GM21723 (cell line): ENCODE measurements at regions not wholly inside any gene's neighbourhood (a gene's known extent, or its start where the extent isn't known, plus 50 kb on each side); places are given as distances from the start of the nearest gene placed in this dataset.

Source experiments
- ATAC-seq: cut with Tn5 transposase; IDR thresholded peaks from one replicate; pipeline ENCODE4 v1.9.1; 2021; ENCODE audit warnings: mild to moderate bottlenecking, moderate library complexity; ENCODE audit not compliant: unreplicated experiment

DNA sequence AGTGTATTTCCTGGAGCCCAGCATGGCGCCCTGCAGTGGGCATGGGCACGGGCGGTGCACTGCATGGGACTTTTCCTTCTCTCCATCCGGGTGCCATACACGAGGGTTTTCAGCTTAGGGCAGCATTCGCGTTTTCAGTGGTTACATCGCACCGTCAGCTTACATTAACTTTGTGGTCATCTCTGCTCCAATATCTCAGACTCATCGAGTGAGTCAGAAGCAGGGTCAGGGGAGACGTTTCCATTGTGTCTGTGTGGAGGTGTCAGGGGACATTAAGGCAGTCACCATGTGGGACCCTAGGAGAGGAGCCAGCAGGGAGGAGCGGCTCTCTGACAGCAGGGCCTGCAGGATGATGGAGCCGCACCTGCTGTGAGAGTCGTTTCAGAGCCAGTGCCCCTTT lies 541.0 kb downstream of the FGF9 start:
- no peak for ATAC-seq

- ATAC-seq = no peak
Observed at GRCh38 chr13:22212576-22212975, 541.7 kb downstream of the FGF9 start.

DNA sequence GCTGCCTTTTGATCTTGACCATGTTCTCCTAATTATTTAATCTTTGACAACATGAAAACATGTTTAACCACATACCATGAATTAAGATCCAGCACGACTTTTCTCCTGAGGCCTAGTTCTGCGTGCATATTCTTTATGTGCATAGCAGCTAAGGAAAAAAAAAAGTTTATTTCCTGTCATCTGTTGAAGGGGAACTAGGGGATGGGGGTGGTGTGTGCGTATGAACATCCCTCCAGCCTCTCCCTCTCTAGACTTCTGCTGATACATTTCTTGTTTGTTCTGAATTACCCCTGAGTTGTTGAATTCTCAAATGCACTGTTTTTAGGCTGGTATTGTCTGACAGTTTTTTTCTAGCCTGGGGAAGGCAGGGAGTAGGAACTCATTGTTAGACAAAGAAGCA lies 543.3 kb downstream of the FGF9 start:
- no peak for ATAC-seq

GRCh38 chr13:22218797-22219196 lies 547.9 kb downstream of the FGF9 start:
- no peak for ATAC-seq

DNA sequence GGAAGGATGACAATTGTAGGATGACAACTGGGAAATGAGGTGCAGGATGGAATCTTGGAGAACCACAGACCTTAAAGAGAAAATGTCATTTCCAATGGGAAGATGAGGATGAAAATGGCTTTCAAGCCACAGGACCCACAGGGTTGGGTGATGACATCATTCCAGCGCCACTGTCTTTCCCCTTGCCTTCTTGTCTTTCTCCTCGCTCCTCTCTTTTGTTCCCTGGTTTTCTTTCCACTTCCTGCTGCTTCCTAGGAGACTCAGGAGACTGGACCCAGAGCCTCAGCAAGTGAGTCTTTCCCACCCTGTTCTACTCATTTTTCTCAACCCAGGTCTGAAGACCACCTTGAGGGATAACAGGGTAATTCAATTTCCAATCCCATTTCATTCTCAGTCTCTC lies 548.8 kb downstream of the FGF9 start:
- ATAC-seq = no peak

DNA sequence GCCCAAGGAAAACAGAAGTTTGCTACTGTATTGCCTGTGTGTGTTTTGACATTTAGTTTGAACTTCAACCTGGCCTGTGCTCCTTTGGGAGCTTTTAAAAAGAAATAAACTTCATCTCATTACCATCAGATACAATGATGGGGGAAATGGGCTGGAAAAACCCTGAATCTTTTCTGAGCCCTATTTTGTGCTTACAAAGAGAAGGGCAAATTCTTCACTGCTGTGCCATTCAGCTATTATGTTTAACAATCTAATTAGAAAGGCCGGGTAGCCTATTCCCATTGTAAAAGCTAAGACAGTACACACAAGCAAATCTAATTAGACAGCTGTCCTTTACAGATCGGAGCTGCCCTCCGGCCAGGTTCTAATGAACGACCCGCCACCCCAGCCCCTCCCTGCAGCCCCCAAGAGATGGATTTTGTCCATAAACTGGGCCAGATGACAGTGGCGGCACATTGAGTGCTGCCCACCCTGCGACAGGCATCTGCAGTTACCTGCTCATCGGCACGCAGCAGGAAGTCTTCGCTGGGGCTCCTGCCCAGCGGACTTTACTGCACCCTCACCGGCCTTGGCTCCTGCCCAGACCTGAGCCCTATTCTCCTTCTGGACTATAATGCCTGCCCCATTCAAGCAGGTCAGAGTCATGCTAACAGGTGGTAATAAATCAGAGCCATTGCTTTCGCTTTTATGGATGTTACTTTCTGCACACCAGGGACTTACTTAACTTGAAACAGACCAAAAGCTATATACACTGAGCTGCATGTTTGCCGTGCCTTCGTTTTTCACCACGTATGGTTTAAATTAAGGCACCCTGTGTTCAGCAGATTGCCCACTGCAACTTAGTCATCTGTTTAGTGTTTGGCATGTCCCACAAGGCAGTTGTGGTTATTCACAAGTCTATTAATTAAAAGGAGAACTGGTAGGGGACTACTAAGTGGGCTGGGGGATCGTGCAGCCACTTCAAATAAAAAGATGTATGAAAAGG lies 549.6 kb downstream of the FGF9 start:
- no peak for ATAC-seq

DNA sequence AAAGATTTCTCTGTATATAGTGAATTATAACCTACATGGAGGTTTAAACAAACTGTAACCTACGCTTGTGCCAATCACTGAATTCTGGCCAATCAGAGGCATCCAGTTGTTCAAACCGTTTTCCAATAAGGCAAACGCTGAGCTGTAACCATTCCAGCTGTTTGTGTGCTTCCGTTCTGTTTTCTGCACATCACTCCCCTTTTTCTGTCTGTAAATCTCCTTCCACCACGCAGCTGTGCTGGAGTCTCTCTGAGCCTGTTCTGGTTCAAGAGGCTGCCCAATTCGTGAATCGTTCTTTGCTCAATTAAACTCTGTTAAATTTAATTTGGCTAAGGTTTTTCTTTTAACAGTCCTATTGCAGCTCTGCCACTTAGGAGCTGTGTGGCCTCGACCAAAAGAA lies 552.5 kb downstream of the FGF9 start:
- ATAC-seq = no peak

DNA sequence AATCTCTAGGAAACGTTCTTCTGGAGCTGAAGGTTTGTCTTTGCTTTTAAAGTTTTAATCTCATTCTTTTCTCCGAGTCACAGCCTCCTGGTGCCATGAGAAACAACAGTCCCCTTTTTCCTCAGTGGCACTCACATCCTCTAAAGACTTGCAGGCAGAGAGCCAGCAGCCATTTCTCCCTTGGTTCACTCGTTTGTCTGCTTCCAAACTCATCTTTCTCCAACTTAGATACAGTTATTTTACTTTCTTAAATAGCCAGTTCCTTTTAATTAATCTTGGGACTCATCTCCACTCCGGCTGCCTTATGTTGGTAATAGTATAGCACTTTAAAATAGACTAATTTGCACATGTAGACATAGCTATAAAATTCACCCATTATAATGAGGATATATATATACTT lies 555.2 kb downstream of the FGF9 start:
- no peak for ATAC-seq

DNA sequence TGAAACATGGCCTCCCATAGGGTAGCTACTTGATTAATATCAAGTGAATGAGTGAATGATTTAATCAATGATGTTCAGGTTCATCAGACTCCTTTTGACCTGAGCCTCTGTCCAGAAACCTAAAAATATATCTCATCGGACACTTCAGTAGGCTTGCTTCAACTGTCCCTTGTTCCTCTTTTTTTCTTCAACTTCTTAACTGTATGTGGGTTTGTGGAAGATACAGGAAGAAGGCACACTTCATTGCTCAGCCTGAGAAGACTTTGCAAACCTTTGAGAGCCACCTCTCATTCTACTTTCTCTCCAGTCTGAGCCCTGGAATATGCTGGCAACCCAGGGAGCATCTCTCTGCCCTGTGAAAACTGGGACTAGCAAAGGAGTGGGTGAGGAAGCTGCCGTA lies 557.0 kb downstream of the FGF9 start:
- ATAC-seq = no peak

GRCh38 chr13:22229916-22230315 lies 559.0 kb downstream of the FGF9 start:
- no peak for ATAC-seq

DNA sequence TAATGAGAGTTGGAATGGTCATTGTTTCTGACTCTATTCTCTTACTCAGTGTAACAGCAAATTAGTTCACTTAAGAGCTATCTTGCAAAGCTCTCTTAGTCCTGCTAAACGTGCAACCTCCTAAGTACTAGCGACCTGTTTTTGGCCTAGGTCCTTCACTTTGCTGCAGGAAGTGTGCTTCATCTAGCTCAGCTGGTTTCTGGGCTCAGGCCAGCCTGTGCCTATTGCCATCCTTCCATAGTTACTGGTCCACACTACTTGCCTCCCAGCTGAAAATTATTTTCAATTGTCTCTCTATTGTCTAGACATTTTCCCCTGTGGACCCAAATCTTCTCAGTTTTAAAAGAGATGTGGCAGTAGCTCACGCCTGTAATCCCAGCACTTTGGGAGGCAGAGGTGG lies 561.3 kb downstream of the FGF9 start:
- ATAC-seq = no peak

- no peak for ATAC-seq
Observed at GRCh38 chr13:22235285-22235949, 564.5 kb downstream of the FGF9 start.

DNA sequence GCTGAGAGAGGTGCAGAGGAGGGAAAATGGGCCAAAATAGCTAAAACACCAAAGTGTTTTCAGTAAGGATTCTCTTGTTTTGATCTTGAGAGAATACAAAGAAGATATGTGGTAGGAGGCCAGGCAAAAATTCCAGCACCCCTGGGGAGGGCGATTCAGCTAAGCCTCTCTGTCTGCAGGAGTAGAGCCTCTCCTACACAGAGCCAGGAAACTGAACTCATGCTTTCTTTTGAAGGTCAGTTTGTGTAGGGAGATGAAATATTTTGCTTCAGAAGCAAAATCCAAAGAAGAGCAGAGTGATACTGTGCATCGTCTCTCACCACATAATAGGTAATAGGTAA lies 565.0 kb downstream of the FGF9 start:
- no peak for ATAC-seq

DNA sequence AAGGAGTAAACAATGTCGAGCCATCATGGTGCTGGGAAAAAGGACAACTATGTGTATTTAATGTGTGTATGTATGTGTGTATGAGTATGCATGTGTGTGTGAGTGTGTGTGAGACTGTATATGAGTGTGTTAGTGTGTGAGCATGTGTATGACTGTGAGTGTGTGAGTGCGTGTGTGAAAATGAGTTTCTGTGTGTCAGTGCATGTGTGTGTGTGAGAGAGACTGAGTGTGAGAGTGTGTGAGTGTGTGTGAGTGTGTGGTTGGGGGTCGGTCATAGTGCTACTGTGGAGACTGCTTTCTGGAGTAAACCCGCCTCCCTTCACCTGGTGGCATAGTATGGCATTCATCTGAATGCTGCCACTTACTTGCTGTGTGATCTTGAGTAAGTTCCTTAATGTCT lies 567.4 kb downstream of the FGF9 start:
- no peak for ATAC-seq

DNA sequence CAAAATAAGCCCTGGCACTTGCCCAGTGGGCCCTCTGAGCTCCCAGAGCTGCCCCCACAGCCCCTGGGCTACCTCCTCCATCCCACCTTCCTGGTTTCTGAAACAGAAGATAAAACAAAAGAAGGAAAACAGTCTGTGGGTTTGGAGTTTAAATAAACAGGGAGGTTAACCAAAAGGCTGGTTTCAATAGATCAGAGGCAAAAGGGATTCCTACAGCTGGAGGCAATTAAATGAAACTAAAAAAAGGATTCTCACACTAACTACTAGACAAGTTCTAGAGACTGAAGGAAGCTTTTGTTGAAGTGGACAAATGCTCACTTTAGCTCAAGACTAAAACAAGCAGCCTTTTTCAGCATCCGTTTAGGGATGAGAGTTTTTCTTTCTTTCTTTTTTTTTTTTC lies 569.8 kb downstream of the FGF9 start:
- ATAC-seq = no peak

- ATAC-seq = no peak
Observed at GRCh38 chr13:22243469-22244163, 572.7 kb downstream of the FGF9 start.

DNA sequence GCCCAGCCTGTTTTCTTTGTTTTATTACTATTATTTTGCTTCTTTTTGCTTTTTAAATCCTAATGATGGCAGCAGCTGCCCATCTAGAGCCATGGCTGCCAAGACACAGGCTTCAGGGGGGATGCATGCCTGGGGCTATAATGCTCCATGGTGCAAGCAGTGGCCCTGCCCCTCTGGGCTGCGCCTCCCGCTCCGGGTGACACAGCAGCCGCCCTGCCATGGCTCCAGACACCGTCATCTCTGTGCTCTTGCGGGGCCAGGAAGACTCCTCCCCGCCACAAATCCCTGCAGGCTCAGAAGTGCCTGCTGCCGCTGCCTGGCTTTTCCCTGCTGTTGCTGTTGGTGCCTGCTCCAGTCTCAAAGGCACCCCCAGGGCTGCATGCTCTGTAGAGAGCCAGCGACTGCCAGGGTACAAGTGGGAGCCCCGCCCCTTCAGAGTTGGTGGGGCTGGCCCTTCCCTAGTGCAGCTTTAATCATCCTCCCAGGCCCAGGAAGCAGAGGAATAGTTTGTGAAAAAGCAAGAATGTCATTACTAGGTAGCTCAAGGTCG lies 581.5 kb downstream of the FGF9 start:
- no peak for ATAC-seq

GRCh38 chr13:22253107-22253506 lies 582.2 kb downstream of the FGF9 start:
- ATAC-seq = no peak

- no peak for ATAC-seq
Observed at GRCh38 chr13:22256111-22256639, 585.3 kb downstream of the FGF9 start.

DNA sequence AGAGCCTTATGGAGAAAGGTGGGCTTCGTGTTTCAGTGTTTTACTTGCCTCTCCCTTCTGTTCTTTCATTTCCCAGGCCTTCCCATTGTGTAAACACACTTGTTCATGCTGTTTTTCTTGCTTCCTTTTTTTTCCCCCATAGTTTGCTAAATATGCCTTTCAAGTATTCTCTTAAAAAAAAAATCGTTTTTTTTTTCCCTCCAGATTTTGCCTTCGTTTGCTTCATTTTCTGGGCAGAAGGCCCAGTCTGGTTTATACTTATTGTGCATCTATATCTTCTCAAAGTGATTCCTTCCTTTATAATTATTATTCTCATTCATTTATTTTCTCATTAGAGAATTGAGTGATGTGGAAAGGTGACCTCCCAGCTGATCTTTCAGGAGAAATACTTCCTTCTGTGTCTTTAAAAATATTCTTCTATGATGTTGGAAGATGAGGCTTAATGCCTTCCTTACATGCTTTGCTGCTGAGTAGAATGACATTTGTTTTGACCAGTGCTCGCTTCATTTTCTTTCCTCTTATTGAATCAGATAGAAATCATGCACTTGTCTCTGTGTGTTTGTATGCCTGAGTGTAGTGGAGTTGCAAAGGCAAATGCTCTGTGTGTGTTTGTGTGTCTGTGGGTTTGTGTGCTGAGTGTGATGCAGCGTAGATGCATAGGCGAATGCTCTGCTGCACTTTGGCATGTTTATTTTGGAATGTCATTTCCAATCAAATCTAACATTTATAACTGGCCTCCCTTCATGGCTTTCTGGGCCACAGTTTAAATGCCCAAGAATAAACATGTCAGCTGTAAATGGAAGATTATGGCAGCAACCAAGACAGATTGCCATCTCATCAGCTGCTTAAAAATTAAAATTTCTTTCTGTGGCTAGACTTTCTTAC lies 591.4 kb downstream of the FGF9 start:
- no peak for ATAC-seq
